ENCODE measurements at regions not wholly inside any gene's neighbourhood (a gene's known extent, or its start where the extent isn't known, plus 50 kb on each side); places are given as distances from the start of the nearest gene placed in this dataset.

DNA sequence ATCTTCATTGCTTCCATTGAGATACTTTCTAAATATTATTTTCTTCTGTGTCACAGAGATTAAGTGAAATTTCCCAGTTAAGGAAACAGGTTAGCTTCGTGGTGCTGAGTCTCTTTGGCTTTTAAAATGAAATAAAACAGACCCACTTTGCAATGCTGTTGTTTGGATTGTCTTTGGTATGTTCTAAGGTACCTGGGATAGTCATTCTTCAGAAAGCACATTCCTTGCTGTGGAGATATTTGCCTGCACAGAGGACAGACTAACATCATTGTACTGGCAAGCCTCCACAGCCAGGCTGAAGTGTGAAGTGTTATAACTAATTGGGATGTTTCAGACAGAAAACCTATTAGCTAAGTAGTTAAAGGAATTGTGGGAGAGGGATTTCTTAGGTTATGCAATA is 148.8 kb upstream of the EPHA7 start:
- no peak for DNase-seq (ENCODE audit: extremely low read depth in 1 of 11, low read depth in 9 of 11, low spot score in 4 of 11)

DNA sequence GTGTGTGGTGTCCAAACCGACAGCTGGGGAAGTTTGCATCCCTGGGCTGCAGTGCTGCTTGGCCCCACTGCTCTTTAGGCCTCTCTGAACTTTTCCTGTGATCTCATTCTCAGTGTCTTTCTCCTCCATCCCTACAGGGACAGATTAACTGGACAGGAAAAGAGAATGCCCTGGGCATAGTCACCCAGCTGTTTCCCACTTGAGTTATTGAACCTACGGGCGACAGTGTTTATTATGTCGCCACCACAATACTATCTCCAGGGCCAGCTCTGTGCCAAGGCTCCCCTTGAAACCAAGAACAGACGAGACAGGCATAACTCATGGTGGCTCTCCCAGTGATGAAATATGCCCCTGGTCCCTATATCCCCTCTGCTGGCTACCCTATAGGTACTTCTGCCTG is 147.8 kb upstream of the EPHA7 start:
- no peak for DNase-seq (ENCODE audit: extremely low read depth in 1 of 11, low read depth in 9 of 11, low spot score in 4 of 11)

DNA sequence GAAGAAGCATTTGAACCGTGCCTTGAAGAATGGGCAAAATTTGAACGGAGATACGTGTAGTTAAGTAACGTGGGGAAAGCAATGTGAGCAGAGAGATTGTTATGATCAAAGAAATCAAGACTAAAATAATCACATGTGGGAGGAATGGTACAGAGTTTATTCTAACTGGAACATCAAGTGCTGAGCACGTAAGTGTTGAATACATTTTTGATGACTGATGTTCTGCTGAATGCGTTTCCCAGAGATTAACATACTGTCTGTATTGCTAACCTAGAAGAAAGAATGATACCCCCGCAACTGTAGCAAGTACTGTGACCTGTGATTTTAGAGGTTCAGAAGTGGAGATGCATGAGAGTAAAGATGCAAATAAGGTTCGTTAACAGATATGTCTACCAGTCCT is 146.9 kb upstream of the EPHA7 start:
- DNase-seq (ENCODE audit: extremely low read depth in 1 of 11, low read depth in 9 of 11, low spot score in 4 of 11) = no peak

DNA sequence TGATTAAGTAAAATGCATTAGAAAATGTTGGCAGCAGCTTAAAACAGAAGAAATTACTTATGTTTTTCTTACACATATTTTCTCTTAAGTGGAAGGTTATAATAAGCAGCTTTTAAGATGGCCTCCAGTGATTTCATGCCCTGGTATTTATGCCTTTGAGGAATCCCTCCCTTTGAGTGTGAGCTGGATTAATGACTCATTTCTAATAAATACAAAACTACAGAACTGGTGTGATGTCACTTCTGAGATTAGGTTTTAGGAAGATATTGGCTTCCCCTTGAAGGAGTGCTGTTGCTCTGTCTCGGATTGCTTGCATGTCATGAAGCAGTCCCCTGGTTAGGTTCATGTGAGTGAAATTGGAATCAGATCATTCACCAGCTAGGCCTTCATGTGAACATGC is 143.2 kb upstream of the EPHA7 start:
- DNase-seq (ENCODE audit: extremely low read depth in 1 of 11, low read depth in 9 of 11, low spot score in 4 of 11) = no peak

DNA sequence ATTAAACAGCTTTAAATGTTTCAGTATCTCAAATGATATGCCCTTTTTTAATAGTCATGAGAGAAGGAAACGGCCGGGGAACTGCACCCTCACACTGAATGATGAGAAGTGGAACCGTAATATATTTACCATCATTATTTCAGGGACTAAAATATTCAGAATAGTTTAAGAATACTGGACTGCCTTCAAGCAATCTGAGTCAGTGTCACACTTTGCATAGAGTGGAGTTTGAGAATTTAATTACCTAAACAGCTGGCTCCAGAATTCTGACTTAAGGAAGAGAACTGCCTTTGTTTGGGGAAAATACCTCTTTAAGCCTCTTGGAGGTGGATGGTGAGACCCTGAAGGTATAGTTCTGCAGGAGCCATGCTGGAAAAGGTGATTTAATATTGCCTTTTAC is 135.9 kb upstream of the EPHA7 start:
- DNase-seq (ENCODE audit: extremely low read depth in 1 of 11, low read depth in 9 of 11, low spot score in 4 of 11) = no peak

DNA sequence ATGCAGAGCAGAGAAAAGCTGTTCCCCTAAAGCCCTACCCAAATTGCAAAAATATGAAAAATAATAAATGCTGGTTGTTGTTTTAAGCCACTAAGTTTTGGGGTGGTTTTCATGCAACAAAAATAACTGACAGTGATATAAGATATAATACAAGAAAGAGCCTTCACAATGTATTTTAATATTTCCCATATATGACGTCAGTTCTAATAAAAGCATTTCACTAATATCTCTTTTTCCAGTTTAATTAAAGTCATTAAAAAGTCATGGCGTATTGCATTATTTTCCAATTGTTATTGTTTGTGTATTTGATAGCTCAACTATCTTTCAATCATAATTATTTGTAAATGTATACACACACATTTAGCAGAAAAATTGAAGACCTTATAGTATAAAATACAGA is 134.7 kb upstream of the EPHA7 start:
- DNase-seq (ENCODE audit: extremely low read depth in 1 of 11, low read depth in 9 of 11, low spot score in 4 of 11) = no peak

DNA sequence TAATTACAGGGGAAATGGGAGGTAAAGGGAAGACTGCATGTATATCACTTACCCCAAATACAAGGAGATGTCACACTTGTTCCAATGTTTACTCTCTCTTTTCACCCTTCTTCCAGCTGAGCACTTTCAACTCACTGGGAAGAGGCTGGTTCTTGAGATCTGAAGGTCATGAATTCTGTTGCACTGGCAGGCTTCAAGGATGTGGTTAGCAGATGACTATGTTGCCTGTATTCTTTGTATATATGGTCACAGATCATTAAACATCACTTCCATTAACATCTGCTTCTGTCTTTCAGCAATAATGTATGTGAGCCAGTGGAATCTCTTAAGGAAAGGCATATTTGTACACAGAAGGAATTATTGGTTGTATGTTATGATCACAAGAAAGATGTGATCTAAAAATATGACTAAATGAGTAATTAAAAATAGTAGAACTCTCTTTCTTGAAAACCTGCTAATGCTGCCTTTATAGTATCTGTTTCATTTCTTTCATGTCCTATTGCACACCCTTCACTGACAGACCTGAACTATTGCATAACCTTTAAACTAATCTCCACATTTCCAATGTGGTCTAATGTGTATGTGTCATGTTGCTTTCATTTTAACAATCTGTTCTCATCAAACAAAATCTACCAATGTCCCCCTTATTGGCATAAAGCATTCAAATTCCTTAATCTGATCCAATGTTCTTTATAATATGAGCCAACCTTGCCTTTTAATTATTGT is 131.4 kb upstream of the EPHA7 start:
- DNase-seq (ENCODE audit: extremely low read depth in 1 of 11, low read depth in 9 of 11, low spot score in 4 of 11) = no peak

DNA sequence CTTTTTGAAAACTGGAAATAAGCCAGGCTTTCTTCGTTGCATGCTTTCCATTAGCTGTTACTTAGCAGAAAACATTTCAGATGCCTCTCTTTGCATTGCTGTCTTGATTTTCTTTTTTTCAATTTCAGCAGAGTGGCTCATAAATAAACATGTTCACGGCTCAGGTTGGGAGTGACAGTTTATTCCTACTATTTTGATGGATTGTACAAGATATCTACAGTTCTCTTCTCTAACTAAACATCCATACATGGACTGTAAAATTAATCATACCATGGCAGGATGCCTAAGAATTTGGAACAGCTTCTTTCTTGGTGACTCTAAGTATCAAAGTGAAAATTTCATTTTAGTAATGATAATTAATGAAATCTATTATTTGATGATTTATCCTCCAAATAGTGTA is 130.5 kb upstream of the EPHA7 start:
- DNase-seq (ENCODE audit: extremely low read depth in 1 of 11, low read depth in 9 of 11, low spot score in 4 of 11) = no peak

DNA sequence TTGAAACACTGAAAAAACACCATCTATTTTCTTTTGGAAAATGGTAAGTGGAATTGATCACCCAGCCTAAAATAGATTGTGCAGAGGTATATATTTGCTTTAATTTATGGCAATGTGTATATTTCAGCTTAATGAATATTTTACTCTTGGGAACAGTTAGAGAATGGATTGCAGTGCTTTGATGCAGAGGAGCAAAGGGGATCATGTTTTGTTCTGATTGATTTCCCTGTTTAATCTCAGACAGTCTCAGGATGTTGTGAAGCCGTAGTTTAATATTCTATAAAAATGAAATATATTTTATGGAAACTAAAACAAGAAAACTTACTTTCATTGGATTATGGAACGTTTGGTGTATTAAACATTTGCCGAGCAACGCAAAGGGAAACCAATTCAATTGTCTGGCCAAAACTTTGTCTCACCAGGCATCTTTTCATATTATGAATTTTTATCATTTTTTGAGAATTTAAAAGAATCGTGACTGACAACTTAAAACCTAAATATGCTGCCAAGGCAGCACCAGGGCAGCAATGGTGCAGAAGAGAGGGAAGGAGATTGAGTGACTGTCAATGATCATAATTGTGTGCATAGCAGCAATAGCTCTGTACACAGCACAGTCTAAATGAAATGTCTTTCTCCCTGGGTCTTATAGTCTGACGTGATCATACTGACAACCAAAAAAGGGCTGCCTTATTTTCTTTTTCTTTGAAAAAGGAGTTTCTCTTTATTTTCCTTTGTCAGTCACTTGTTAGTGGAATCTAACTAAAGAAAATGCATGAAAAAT is 105.5 kb upstream of the EPHA7 start:
- DNase-seq (ENCODE audit: extremely low read depth in 1 of 11, low read depth in 9 of 11, low spot score in 4 of 11) = no peak

DNA sequence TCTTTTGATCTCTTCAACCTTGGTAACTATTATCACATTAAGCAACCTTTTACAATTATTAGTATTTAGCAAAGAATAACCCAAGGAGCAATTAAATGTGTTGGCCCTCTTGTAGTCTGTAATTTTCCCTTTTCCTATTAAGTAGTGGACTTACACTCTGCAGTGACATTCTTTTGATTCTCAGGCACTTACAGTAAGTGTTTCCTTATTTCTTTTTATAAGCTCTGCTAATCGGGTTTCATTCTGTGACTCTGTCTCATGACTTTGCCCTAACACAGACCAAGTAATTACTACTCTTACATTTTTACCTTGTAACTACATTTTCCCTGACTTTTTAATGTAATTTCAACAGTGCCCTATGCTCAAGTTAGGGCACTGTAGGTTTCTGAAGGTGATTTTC is 104.0 kb upstream of the EPHA7 start:
- no peak for DNase-seq (ENCODE audit: extremely low read depth in 1 of 11, low read depth in 9 of 11, low spot score in 4 of 11)

DNA sequence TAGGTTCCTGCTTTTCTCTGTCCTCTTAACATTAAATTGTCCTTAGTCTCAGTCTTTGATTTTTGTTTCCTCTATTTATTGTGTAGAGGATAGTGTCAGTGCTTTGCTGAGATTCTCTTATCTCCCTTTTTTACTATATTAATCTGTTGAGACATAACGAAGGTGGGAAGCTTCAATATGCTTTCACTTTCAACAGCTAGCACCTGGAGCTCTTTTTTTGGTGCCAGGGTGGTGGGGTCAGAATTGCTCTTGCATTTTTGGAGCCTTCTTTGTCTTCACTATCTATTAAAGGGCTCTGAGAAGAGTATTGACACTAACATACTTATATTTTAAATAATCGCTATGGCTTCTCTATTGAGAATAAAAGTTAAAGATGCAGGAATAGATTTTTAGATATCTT is 97.1 kb upstream of the EPHA7 start:
- no peak for DNase-seq (ENCODE audit: extremely low read depth in 1 of 11, low read depth in 9 of 11, low spot score in 4 of 11)

DNA sequence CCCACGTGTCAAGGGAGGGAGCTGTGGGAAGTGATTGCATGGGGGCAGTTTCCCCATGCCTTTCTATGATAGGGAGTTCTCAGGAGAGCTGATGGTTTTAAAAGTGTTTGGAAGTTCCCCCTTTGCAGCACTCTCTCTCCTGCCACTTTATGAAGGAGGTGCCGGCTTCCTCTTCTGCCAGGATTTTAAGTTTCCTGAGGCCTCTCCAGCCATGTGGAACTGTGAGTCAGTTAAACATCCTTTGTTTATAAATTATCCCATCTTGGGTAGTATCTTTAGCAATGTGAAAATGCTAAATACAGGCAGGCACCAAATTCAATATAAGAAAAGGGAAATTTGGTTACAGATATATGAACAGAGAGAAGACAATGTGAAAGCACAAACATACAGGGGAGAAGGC is 96.4 kb upstream of the EPHA7 start:
- DNase-seq (ENCODE audit: extremely low read depth in 1 of 11, low read depth in 9 of 11, low spot score in 4 of 11) = no peak

DNA sequence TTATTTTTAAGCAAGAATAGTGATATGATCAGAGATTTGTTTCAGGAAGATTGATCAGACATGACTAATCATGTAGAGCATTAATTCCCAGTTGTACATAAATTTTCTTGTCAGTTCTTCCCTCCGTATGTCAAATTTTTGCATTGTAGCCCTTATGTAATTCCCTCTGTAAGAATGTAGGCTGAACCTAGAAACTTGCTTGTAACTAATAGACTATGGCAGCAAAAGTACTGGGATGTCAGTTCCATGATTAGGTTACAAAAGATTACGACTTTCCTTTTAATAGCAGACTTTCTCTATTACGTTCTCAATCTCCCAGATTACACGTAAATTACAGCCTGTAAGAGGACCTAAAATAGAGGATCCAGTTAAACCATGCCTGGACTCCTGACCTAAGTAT is 79.4 kb upstream of the EPHA7 start:
- DNase-seq (ENCODE audit: extremely low read depth in 1 of 11, low read depth in 9 of 11, low spot score in 4 of 11) = no peak

DNA sequence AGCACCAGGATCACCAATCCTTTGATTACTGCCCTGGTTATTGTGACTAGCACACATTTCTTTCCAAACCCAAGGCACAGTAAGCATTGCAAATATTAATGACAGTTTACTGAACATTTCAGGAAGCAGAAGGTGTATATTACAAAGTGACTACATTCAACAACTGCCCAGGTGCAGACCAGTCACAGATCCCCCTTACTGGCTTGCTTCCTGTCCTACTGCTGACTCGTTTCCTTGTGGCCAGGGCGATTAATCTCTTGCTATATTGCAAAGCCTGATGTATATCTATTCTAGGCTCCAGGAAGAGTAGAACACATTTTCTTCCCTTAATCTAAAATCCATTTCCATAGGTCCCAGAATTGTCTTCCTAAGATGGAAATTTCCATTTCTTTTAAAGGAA is 77.2 kb upstream of the EPHA7 start:
- no peak for DNase-seq (ENCODE audit: extremely low read depth in 1 of 11, low read depth in 9 of 11, low spot score in 4 of 11)

DNA sequence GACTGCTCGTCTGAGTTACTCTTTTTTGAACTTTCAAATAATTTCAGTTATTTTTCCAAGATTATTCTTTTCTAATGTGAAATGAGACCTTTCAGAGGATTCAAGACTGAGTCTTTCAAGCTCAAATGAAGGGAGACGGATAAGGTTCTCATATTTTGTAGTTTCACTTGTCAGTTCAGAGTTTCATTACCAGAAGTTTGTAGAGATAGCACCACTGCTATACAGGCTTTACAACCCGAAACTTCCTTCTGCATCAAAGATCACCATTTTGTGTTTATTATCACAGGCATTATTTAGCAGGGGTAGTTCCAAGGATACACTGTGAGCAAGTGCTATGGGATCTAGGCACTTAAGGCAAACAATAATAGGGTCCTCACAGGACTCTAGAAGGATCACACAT is 74.7 kb upstream of the EPHA7 start:
- DNase-seq (ENCODE audit: extremely low read depth in 1 of 11, low read depth in 9 of 11, low spot score in 4 of 11) = no peak

DNA sequence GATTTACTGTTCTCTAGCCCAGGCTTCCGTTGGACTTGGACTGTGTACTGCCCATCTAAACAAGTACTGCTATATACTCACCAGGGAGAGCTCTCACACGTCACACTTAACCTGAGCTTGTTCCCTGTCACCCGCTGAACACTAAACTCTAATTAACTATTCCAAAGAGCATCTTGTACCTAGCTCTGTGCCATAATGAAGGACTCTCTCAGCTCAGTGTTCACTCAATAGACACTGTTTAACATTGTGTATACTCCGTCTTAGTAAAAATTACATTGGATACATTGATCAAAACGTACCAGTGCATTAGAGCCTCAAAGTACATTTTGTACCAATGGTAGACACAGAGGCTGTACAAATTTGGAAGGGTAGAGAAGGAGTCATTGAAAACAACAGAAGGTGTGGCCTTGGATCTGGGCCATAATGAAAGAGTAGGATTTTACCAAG is 55.4 kb upstream of the EPHA7 start:
- DNase-seq (ENCODE audit: extremely low read depth in 1 of 11, low read depth in 9 of 11, low spot score in 4 of 11) = no peak

DNA sequence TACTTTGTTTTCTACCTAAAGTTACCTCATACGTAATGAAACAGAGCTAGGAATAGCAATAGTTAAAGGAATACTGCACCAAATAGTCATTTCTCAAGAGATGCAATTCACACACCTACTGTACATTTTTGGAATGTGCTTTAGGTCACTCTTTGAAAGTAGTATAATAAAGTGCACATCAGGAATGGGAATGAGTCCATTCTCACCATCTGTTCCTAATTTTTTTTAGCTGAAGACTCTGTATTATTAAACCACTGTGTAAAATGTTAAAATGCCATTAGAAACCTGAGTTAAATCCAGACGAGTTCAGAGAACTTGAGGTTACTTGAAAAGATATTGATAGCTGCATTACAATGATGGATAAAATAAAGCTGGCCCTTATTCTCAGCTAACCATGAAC is 51.9 kb upstream of the EPHA7 start:
- no peak for DNase-seq (ENCODE audit: extremely low read depth in 1 of 11, low read depth in 9 of 11, low spot score in 4 of 11)
